Adrenal gland (tissue), 9 donors: ENCODE measurements at regions not wholly inside any gene's neighbourhood (a gene's known extent, or its start where the extent isn't known, plus 50 kb on each side); places are given as distances from the start of the nearest gene placed in this dataset.

ENCODE experiments used
- DNase-seq, 7 donors: peaks; one replicate each; pipeline ENCODE4 v3.0.0-alpha.2; 2019 to 2020
- H3K27ac ChIP-seq, 5 donors: fragments of 200-600 bp; sonication (generic) in 4 of 5; 1 replicate in 3 of 5; 2 replicates in 2 of 5; pipeline versions ENCODE4 v1.5.1 to v1.8.0; 2016 to 2020; ENCODE audit warnings: mild to moderate bottlenecking in 1 of 5
- H3K27me3 ChIP-seq: fragments of 200-600 bp; 2 replicates; pipeline ENCODE4 v1.8.0; 2021
- H3K36me3 ChIP-seq, 2 donors: fragments of 200-600 bp; replicated peaks in 1 of 2; 1 replicate in 1 of 2; 2 replicates in 1 of 2; pipeline versions ENCODE4 v1.5.1 to v1.8.0; 2018 to 2022
- H3K4me1 ChIP-seq, 2 donors: fragments of 200-600 bp; replicated peaks in 1 of 2; 1 replicate in 1 of 2; 2 replicates in 1 of 2; pipeline versions ENCODE4 v1.5.1 to v1.8.0; 2018 to 2021
- H3K4me3 ChIP-seq, 4 donors: fragments of 200-600 bp; sonication (generic) in 3 of 4; one replicate each; pipeline ENCODE4 v1.5.1; 2016 to 2018
- H3K9me3 ChIP-seq, 3 donors: fragments of 200-600 bp; sonication (generic) in 1 of 3; replicated peaks in 1 of 3; 1 replicate in 2 of 3; 2 replicates in 1 of 3; pipeline versions ENCODE4 v1.5.1 to v1.8.0; 2016 to 2021
- CTCF ChIP-seq, 6 experiments: fragments of 450-650 bp in 4 of 6; fragments of 200-600 bp in 2 of 6; sonication (generic) in 1 of 6; IDR thresholded peaks; 1 replicate in 5 of 6; 2 replicates in 1 of 6; pipeline versions ENCODE4 v1.5.1 to v1.8.0; 2016 to 2021; ENCODE audit warnings: antibody characterized with exemption in 6 of 6, mild to moderate bottlenecking in 2 of 6, moderate library complexity in 1 of 6
- POLR2A ChIP-seq, 2 donors: fragments of 450-650 bp; IDR thresholded peaks; one replicate each; pipeline ENCODE4 v1.6.1; 2017; ENCODE audit warnings: antibody characterized with exemption in 2 of 2, mild to moderate bottlenecking in 2 of 2, moderate library complexity in 1 of 2
- WGBS, 4 donors: extraction: QIAGEN DNeasy Blood & Tissue Kit in 2 of 4; methylation state at CpG; one replicate each; pipeline versions ENCODE4 v1.1.5 to v1.1.7; 2013 to 2017; 5-methylcytosine and 5-hydroxymethylcytosine counted together
- intact Hi-C, 2 donors: fragments of 100-400 bp; cut with DNase I; formaldehyde crosslinking; loops; one replicate each; pipeline versions ENCODE4 v1.14.1 to v1.15.0; 2022 to 2023
- donor health status: healthy with polysubstance abuse.
- donor health status: Bipolar disorder and iron deficiency.
- donor health status: DM: yes; HTN: yes; CAD: no.
- donor health status: DM: no; HTN: no; CAD: no.
- donor health status: DM: no; HTN: no; CAD: no.

GRCh38 chr4:177713454-177713853 lies 271.2 kb upstream of the AGA start:
- Histone ChIP-seq H3K27me3 (no peaks in the 10 kb centered on the region), H3K27ac (no peak overlapping the region), H3K4me1 (no peaks in the 10 kb centered on the region), H3K4me3 (no peak overlapping the region), H3K36me3 (no peaks in the 10 kb centered on the region), H3K9me3 (no peaks in the 10 kb centered on the region)
- WGBS, 4 donors = 44 to 71% (median 55%) methylated on average over 3 of the region's 3 CpGs
- no peak for DNase-seq
- TF ChIP-seq POLR2A (IDR thresholded peaks at IDR 0.05) (no peak), CTCF (IDR thresholded peaks at IDR 0.05) (no peak)
- intact Hi-C loops = no loop called here

GRCh38 chr4:177717407-177717806 lies 275.2 kb upstream of the AGA start:
- no peak for DNase-seq
- Histone ChIP-seq H3K9me3 (no peaks in the 10 kb centered on the region), H3K4me1 (no peaks in the 10 kb centered on the region), H3K36me3 (no peaks in the 10 kb centered on the region), H3K27me3 (no peaks in the 10 kb centered on the region), H3K4me3 (no peak overlapping the region), H3K27ac (no peak overlapping the region)
- 82 to 84% (median 83%) methylated on average over 1 of the region's 1 CpG for WGBS, 4 donors
- TF ChIP-seq CTCF (IDR thresholded peaks at IDR 0.05) = no peak
- no peak for TF ChIP-seq POLR2A (IDR thresholded peaks at IDR 0.05)
- intact Hi-C loops = no loop called here

DNA sequence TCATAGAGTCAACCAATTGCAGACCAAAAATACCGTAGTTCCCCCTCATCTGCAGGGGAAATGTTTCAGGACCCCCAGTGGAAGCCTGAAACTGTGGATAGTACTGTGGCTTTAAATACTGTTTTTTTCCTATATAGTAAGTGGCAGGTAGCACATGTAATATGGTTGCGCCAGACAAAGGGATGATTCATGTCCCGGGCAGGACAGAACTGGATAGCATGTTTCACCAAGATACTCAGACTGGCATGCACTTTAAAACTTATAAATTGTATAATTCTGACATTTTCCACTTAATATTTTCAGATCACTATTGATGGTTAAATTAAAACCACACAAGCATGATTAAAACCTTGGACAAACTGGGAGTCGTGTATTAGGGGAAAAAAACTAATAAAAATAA lies 276.3 kb upstream of the AGA start:
- intact Hi-C loops = no loop called here
- no peak overlapping the region for H3K27ac ChIP-seq
- no peaks in the 10 kb centered on the region for H3K27me3 ChIP-seq
- no peaks in the 10 kb centered on the region for H3K9me3 ChIP-seq
- no peaks in the 10 kb centered on the region for H3K36me3 ChIP-seq
- 65 to 83% (median 69%) methylated on average over 4 of the region's 4 CpGs for WGBS, 4 donors
- no peak overlapping the region for H3K4me3 ChIP-seq
- no peaks in the 10 kb centered on the region for H3K4me1 ChIP-seq
- no peak for DNase-seq
- TF ChIP-seq CTCF (IDR thresholded peaks at IDR 0.05) (no peak), POLR2A (IDR thresholded peaks at IDR 0.05) (no peak)

GRCh38 chr4:177726111-177726510 lies 283.9 kb upstream of the AGA start:
- H3K27ac ChIP-seq = no peak overlapping the region
- H3K4me3 ChIP-seq = no peak overlapping the region
- DNase-seq = no peak
- no peaks in the 10 kb centered on the region for H3K36me3 ChIP-seq
- TF ChIP-seq POLR2A (IDR thresholded peaks at IDR 0.05) (no peak), CTCF (IDR thresholded peaks at IDR 0.05) (no peak)
- WGBS, 4 donors = 6 to 15% (median 12%) methylated on average over 3 of the region's 3 CpGs
- H3K4me1 ChIP-seq = no peaks in the 10 kb centered on the region
- H3K27me3 ChIP-seq = no peaks in the 10 kb centered on the region
- H3K9me3 ChIP-seq = no peaks in the 10 kb centered on the region
- intact Hi-C loops = no loop called here
